ENCODE measurements at regions not wholly inside any gene's neighbourhood (a gene's known extent, or its start where the extent isn't known, plus 50 kb on each side); places are given as distances from the start of the nearest gene placed in this dataset.

GRCh38 chr20:50398064-50398463, 112.1 kb upstream of the PTPN1 start:
- TF ChIP-seq, protein P1, sequence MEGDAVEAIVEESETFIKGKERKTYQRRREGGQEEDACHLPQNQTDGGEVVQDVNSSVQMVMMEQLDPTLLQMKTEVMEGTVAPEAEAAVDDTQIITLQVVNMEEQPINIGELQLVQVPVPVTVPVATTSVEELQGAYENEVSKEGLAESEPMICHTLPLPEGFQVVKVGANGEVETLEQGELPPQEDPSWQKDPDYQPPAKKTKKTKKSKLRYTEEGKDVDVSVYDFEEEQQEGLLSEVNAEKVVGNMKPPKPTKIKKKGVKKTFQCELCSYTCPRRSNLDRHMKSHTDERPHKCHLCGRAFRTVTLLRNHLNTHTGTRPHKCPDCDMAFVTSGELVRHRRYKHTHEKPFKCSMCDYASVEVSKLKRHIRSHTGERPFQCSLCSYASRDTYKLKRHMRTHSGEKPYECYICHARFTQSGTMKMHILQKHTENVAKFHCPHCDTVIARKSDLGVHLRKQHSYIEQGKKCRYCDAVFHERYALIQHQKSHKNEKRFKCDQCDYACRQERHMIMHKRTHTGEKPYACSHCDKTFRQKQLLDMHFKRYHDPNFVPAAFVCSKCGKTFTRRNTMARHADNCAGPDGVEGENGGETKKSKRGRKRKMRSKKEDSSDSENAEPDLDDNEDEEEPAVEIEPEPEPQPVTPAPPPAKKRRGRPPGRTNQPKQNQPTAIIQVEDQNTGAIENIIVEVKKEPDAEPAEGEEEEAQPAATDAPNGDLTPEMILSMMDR (IDR thresholded peaks at IDR 0.05) = no peak

GRCh38 chr20:50398471-50398820, 111.7 kb upstream of the PTPN1 start:
- TF ChIP-seq, protein P1 (IDR thresholded peaks at IDR 0.05) = no peak

DNA sequence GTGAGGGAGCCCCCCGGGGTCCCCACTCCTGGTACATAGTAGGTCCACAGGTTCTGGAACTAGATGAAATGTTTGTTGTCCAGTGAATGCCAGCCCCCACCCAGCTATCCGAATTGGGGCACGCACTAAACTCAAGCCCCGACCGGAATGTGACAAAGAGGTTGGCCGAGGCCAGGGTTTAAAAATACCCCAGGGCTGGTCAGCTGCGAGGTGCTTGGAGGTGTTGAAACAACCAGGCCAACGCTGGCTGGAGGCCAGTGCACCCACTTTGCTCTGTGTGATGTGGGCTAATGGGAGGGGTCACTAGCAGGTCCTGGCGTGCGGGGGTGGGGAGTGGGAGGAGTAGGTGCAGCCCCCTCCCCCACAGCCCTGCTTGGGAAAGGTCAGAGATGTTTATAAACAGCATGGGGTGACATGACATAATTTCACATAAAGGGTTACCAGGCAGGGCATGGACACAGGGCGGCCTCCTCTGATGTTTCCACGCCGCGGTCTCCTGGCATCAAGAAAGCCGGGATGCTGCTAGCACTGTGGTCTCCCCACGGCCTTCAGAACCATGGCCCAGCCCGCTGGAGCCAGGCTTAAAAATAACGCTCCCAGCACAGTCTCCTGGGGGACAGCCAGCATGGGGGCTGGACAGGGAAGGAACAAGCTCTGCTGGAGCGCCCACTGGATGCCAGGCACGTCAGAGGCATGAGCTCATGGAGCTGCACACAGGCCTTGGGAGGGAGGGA, 111.2 kb upstream of the PTPN1 start:
- TF ChIP-seq, protein P1 (IDR thresholded peaks at IDR 0.05) = no peak

DNA sequence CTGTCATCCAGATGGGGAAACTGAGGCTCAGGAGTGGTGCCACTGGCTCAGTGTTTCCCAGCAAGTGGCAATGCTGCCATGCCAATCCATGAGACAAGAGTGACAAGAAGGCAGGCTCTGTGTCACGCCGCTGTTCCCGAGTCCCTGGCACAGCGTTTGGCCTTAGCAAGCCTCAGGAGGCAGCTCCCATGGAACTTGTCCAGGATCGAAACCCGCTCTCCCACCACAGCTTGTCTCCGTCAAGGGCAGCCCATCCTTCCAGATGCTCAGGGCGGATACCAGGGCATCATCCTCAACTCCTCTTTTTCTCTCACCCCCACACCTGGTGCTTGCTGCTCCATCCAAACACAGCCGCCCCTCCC, 110.6 kb upstream of the PTPN1 start:
- TF ChIP-seq, protein P1 (IDR thresholded peaks at IDR 0.05) = no peak

DNA sequence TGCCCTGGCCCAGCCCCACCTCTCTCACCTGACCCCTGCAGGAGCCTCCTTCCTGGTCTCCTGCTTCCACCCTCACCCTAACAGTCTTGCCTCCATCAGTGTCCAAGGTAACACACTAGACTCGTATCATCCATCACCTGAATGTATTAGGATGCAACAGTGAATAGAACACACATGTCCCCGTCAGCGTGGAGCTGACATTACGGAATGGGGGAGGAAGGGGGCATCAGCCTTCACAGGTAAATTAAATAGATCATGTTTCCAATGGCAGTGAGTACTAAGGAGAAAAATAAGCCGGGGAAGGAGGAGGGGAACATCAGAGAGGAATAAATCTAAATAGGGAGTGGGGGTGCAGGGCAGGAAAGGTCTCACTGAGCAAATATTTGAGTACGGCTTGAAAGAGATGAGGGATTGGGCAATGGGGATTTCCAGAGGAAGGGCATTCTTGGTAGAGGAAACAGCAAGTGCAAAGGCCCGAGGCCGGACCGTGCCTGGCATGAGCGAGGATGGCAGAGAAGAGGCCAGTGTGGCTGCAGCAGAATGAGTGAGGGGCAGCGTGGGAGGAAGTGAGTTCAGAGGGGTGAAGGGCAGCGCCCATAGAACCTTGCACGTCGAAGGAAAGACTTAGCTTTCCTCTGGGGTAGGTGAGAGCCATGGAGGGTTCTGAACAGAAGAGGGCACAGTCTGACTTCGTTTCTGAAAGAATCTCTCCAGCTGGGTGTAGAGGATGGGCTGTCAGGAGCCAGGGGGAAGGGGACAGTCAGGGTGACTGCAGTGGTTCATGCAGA, 110.1 kb upstream of the PTPN1 start:
- TF ChIP-seq, protein P1 (IDR thresholded peaks at IDR 0.05) = no peak

DNA sequence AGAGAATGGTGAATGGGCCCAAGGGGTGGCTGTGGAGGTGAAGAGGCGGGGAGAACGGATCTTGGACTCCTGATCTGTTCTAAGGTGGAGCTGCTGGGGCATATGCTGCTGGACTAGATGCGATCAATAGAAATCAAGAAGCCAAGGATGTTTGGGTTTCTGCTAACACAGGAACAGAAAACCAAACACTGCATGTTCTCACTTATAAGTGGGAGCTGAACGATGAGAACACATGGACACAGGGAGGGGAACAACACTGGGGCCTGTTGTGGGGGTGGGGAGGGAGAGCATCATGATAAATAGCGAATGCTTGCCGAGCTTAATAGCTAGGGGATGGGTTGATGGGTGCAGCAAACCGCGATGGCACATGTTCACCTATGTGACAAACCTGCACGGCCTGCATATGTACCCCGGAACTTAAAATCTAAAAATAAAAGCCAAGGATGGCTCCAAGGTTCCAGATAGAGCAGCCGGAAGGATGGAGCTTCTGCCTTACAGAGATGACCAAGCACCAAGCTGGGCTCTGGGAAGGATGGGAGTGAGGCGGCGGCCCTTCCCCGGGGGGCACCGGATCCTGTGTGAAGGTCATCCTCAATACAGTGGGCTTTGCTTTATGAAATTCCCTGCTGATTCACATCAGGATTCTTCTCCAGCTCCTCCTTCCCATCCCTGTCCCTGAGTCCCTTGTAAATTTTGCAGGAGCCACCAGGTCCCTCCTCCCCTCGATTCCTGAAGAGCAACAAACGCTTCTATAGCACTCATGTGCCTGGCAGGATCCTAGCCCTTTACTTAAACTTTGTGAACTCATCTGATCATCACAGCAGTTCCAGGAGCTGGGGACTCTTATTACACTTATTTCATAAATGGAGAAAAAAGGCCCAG, 109.2 kb upstream of the PTPN1 start:
- TF ChIP-seq, protein P1 (IDR thresholded peaks at IDR 0.05) = no peak

DNA sequence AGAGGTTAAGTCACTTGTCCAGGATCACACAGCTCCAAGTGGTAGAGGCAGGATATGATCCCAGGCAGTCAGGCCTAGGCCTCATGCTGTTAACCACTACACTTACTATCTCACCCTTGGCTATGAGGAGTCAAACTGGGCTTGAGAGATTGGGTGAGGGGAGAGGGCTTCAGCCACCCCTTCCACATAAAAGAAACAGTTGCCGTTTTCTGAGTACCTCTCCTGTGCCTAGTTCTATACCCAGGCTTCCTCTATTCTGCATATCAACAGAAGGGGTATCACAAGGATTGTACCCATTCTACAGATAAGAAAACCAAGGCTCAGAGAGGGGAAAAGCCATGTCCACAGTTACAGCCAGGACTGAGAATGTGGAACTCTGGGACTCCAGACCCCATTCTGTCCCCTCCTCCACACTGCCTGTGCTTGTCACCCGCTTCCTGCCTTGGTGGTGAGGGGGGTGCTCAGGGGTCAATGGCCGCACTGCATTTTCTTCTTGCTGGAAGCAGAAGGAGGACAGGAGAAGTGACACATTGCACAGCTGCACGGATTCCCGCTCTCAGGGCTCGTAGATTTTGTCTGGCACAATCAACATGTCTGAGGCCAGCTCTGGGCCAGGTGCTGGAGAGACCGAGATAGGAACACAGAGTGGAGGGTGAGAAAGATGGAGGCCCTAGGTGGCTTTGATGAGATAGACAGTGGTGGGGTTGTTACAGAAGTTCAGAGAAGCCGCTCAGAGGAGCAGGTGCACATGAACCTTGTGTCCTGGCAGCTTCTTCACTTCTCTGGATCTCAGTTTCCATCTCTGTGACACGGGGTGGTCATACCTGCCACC, 108.4 kb upstream of the PTPN1 start:
- TF ChIP-seq, protein P1 (IDR thresholded peaks at IDR 0.05) = no peak

Measured in LNCAP (cell line).